Neural cell (in vitro differentiated cells): ENCODE measurements at regions not wholly inside any gene's neighbourhood (a gene's known extent, or its start where the extent isn't known, plus 50 kb on each side); places are given as distances from the start of the nearest gene placed in this dataset.

ENCODE experiments used
- H2AFZ ChIP-seq: fragments of 200-600, 300-800 bp; sonication (generic), shearing (Covaris generic); 2 replicates; pipeline ENCODE4 v1.6.0; 2014; ENCODE audit warnings: low read depth, mild to moderate bottlenecking, antibody characterized with exemption, low read length, moderate library complexity
- H3F3A ChIP-seq: fragments of 200-600 bp; shearing (Covaris generic); 2 replicates; pipeline ENCODE4 v1.6.1; 2016; ENCODE audit warnings: mild to moderate bottlenecking, moderate library complexity, mixed read lengths, antibody characterized with exemption, low read length; ENCODE audit not compliant: insufficient read depth, poor library complexity, severe bottlenecking
- H3K27ac ChIP-seq: fragments of 200-600, 300-800 bp; sonication (generic), shearing (Covaris generic); 2 replicates; pipeline ENCODE4 v1.5.1; 2014; ENCODE audit warnings: mild to moderate bottlenecking, low read length, moderate library complexity
- H3K27me3 ChIP-seq: fragments of 300-800, 200-600 bp; sonication (generic), shearing (Covaris generic); 2 replicates; pipeline ENCODE4 v1.6.0; 2014; ENCODE audit warnings: mild to moderate bottlenecking, low read depth, low read length, moderate library complexity; ENCODE audit not compliant: insufficient read depth
- H3K36me3 ChIP-seq: fragments of 300-800, 200-600 bp; sonication (generic), shearing (Covaris generic); 2 replicates; pipeline ENCODE4 v1.5.1; 2014; ENCODE audit warnings: mild to moderate bottlenecking, antibody characterized with exemption, low read length, moderate library complexity; ENCODE audit not compliant: insufficient read depth
- H3K4me2 ChIP-seq: fragments of 300-800, 200-600 bp; sonication (generic), shearing (Covaris generic); 2 replicates; pipeline ENCODE4 v1.6.0; 2014; ENCODE audit warnings: mild to moderate bottlenecking, low read length
- H3K4me3 ChIP-seq: fragments of 300-800, 200-600 bp; sonication (generic), shearing (Covaris generic); 2 replicates; pipeline ENCODE4 v1.5.1; 2014; ENCODE audit warnings: mild to moderate bottlenecking, low read length, moderate library complexity
- H3K79me2 ChIP-seq: fragments of 200-600 bp; shearing (Covaris generic); replicated peaks from 2 replicates; pipeline ENCODE4 v1.6.0; 2014; ENCODE audit warnings: mild to moderate bottlenecking, low read length, moderate library complexity; ENCODE audit not compliant: insufficient read depth
- H3K9ac ChIP-seq: fragments of 300-800, 200-600 bp; sonication (generic), shearing (Covaris generic); 2 replicates; pipeline ENCODE4 v1.6.1; 2016; ENCODE audit warnings: mild to moderate bottlenecking, low read length, mixed read lengths
- H3K9me2 ChIP-seq: fragments of 200-600 bp; shearing (Covaris generic); 2 replicates; pipeline ENCODE4 v1.6.1; 2016; ENCODE audit warnings: mild to moderate bottlenecking, low read length, mixed read lengths; ENCODE audit not compliant: insufficient read depth
- H3K9me3 ChIP-seq: fragments of 200-600, 300-800 bp; sonication (generic), shearing (Covaris generic); 2 replicates; pipeline ENCODE4 v1.6.1; 2016; ENCODE audit warnings: mild to moderate bottlenecking, mixed run types, low read length, moderate library complexity, mixed read lengths
- H4K20me1 ChIP-seq: fragments of 200-600 bp; shearing (Covaris generic); 2 replicates; pipeline ENCODE4 v1.6.1; 2016; ENCODE audit warnings: mild to moderate bottlenecking, mixed run types; ENCODE audit not compliant: insufficient read depth
- EP300 ChIP-seq: fragments of 450-650 bp; conservative IDR thresholded peaks from 2 replicates; pipeline ENCODE4 v1.6.1; 2014; ENCODE audit warnings: antibody characterized with exemption, mild to moderate bottlenecking, moderate library complexity; ENCODE audit not compliant: poor library complexity, severe bottlenecking
- EZH2 ChIP-seq: fragments of 200-600, 300-800 bp; shearing (Covaris generic), sonication (generic); IDR thresholded peaks from 2 replicates; pipeline ENCODE4 v1.6.1; 2014; ENCODE audit warnings: antibody characterized with exemption, low read length, borderline replicate concordance, mild to moderate bottlenecking; ENCODE audit not compliant: insufficient read depth, poor library complexity, severe bottlenecking
- MXI1 ChIP-seq: fragments of 450-650 bp; conservative IDR thresholded peaks from 2 replicates; pipeline ENCODE4 v1.6.1; 2014; ENCODE audit warnings: antibody characterized with exemption, mild to moderate bottlenecking; ENCODE audit not compliant: poor library complexity, severe bottlenecking
- POLR2AphosphoS5 ChIP-seq: IDR thresholded peaks from 2 replicates; pipeline ENCODE4 v1.6.1; 2012
- RAD21 ChIP-seq: fragments of 450-650 bp; conservative IDR thresholded peaks from 2 replicates; pipeline ENCODE4 v1.6.1; 2014; ENCODE audit warnings: antibody characterized with exemption, mild to moderate bottlenecking, moderate library complexity
- SMC3 ChIP-seq: fragments of 450-650 bp; conservative IDR thresholded peaks from 2 replicates; pipeline ENCODE4 v1.6.1; 2014; ENCODE audit warnings: antibody characterized with exemption, mild to moderate bottlenecking, moderate library complexity; ENCODE audit not compliant: poor library complexity
- TAF1 ChIP-seq: IDR thresholded peaks from 2 replicates; pipeline ENCODE4 v1.6.1; 2012; ENCODE audit warnings: low read depth
- TF ChIP-seq, protein P1 (sequence below): IDR thresholded peaks from 2 replicates; pipeline ENCODE4 v1.6.1; 2012; ENCODE audit warnings: borderline replicate concordance
- TF ChIP-seq, protein P2 (sequence below): fragments of 450-650 bp; IDR thresholded peaks from 2 replicates; pipeline ENCODE4 v1.5.1; 2014; ENCODE audit warnings: antibody characterized with exemption, mild to moderate bottlenecking, moderate library complexity; ENCODE audit not compliant: poor library complexity, severe bottlenecking

DNA sequence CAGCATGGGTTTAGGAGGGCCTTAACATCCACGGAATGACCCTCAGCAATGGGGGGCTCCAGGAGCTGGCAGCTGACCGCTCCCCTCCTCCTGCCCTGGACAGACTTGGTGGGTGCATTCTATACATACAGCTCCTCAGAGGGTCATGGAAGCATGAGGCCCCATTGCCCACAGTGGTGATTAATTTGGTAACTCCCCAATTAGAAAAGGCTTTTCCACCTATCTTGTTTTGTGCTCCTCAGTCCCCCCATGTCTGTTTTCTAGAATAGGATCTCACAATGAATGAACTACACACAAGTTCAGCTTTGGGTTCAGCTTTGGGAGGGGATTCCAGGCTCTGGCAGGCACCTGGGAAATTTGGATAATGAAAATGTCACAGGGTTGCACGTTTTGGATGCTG is 707.8 kb downstream of the UQCRFS1 start:
- H3F3A ChIP-seq, result no peaks in the 10 kb centered on the region
- no peak overlapping the region for H3K4me2 ChIP-seq
- no peaks in the 10 kb centered on the region for H3K79me2 ChIP-seq
- no peaks in the 10 kb centered on the region for H3K9me3 ChIP-seq
- no peaks in the 10 kb centered on the region for H4K20me1 ChIP-seq
- no peaks in the 10 kb centered on the region for H3K36me3 ChIP-seq
- no peak overlapping the region for H3K4me3 ChIP-seq
- H3K9ac ChIP-seq, result no peak overlapping the region
- no peaks in the 10 kb centered on the region for H3K9me2 ChIP-seq
- no peak for TF ChIP-seq TAF1
- no peak for TF ChIP-seq EP300
- TF ChIP-seq MXI1, result no peak
- TF ChIP-seq, protein P1, sequence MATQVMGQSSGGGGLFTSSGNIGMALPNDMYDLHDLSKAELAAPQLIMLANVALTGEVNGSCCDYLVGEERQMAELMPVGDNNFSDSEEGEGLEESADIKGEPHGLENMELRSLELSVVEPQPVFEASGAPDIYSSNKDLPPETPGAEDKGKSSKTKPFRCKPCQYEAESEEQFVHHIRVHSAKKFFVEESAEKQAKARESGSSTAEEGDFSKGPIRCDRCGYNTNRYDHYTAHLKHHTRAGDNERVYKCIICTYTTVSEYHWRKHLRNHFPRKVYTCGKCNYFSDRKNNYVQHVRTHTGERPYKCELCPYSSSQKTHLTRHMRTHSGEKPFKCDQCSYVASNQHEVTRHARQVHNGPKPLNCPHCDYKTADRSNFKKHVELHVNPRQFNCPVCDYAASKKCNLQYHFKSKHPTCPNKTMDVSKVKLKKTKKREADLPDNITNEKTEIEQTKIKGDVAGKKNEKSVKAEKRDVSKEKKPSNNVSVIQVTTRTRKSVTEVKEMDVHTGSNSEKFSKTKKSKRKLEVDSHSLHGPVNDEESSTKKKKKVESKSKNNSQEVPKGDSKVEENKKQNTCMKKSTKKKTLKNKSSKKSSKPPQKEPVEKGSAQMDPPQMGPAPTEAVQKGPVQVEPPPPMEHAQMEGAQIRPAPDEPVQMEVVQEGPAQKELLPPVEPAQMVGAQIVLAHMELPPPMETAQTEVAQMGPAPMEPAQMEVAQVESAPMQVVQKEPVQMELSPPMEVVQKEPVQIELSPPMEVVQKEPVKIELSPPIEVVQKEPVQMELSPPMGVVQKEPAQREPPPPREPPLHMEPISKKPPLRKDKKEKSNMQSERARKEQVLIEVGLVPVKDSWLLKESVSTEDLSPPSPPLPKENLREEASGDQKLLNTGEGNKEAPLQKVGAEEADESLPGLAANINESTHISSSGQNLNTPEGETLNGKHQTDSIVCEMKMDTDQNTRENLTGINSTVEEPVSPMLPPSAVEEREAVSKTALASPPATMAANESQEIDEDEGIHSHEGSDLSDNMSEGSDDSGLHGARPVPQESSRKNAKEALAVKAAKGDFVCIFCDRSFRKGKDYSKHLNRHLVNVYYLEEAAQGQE, result no peak
- no peak for TF ChIP-seq RAD21
- no peak for TF ChIP-seq POLR2AphosphoS5
- TF ChIP-seq, protein P2, sequence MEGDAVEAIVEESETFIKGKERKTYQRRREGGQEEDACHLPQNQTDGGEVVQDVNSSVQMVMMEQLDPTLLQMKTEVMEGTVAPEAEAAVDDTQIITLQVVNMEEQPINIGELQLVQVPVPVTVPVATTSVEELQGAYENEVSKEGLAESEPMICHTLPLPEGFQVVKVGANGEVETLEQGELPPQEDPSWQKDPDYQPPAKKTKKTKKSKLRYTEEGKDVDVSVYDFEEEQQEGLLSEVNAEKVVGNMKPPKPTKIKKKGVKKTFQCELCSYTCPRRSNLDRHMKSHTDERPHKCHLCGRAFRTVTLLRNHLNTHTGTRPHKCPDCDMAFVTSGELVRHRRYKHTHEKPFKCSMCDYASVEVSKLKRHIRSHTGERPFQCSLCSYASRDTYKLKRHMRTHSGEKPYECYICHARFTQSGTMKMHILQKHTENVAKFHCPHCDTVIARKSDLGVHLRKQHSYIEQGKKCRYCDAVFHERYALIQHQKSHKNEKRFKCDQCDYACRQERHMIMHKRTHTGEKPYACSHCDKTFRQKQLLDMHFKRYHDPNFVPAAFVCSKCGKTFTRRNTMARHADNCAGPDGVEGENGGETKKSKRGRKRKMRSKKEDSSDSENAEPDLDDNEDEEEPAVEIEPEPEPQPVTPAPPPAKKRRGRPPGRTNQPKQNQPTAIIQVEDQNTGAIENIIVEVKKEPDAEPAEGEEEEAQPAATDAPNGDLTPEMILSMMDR, result no peak
- no peak for TF ChIP-seq EZH2
- no peak for TF ChIP-seq SMC3
- no peak overlapping the region for H3K27ac ChIP-seq
- no peak overlapping the region for H2AFZ ChIP-seq
- no peaks in the 10 kb centered on the region for H3K27me3 ChIP-seq

DNA sequence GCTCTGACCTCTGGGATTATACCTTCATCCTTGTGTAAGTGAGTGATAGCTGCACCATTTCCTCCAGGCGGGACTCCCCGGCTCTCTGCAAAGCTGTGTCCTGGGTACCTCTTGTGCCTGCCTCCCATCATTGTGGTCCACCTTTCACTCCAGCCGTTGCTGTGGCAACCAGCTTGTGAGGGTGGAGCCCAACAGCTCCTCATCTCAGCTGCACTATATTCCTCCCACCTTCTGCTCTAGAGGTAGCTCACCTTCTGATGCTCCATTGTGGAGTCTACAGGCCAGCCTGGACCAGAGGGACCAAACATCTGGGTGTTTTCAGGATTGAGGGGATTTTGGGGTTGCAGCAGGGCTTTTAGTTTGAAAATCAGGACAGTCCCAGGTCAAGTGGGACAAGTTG is 708.2 kb downstream of the UQCRFS1 start:
- no peaks in the 10 kb centered on the region for H3K36me3 ChIP-seq
- no peak overlapping the region for H2AFZ ChIP-seq
- no peaks in the 10 kb centered on the region for H3K9me3 ChIP-seq
- H3K79me2 ChIP-seq, result no peaks in the 10 kb centered on the region
- no peaks in the 10 kb centered on the region for H3F3A ChIP-seq
- no peaks in the 10 kb centered on the region for H3K27me3 ChIP-seq
- no peak overlapping the region for H3K9ac ChIP-seq
- H3K4me2 ChIP-seq, result no peak overlapping the region
- H3K27ac ChIP-seq, result no peak overlapping the region
- H3K9me2 ChIP-seq, result no peaks in the 10 kb centered on the region
- H4K20me1 ChIP-seq, result no peaks in the 10 kb centered on the region
- no peak for TF ChIP-seq EP300
- no peak for TF ChIP-seq POLR2AphosphoS5
- no peak for TF ChIP-seq SMC3
- no peak for TF ChIP-seq TAF1
- TF ChIP-seq RAD21, result no peak
- TF ChIP-seq, protein P1, result no peak
- no peak for TF ChIP-seq EZH2
- TF ChIP-seq, protein P2, result no peak
- no peak for TF ChIP-seq MXI1
- no peak overlapping the region for H3K4me3 ChIP-seq
